GM19463 (cell line): ENCODE measurements at regions not wholly inside any gene's neighbourhood (a gene's known extent, or its start where the extent isn't known, plus 50 kb on each side); places are given as distances from the start of the nearest gene placed in this dataset.

Experiments used
- ATAC-seq: cut with Tn5 transposase; IDR thresholded peaks from one replicate; pipeline ENCODE4 v1.9.1; 2021; ENCODE audit warnings: mild to moderate bottlenecking, moderate library complexity; ENCODE audit not compliant: unreplicated experiment

DNA sequence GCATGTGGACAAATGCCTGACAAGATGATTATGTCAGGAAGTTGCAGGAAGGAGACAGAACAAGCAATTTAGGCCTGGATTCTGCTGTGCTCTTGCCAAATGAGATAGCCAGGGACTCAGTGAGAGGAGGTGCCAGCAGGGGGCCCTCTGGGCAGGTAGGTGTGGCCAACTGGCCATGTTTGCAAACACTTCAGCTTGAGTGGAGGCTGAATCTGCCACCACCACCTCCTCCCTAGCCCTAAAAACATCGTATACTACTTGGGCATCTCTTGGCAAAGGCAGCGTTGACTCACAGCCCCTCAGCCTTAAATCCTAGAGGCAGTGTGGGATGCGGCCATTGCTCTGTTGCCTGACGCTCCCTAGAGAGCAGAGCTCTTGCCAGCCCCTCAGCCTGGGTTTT lies 95.1 kb upstream of the PLET1 start:
- ATAC-seq, result no peak

DNA sequence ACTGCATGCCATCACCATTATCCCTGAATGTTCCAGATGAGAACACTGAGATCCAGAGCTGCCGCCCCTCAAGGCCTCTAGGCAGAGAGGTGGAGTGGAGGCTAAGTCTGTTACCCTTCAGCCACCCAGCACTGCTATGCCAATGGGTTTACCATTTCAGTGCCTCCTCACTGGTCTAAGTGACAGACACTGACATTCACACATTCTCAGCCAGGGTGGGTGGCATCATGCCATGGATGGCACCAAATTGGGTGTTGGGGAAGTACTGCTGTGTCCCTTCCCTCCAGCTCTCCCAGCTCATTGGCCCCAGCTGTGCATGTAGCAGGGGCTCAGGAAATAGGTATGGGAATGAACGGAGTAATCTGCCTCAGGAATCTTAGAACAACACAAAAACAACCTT lies 96.8 kb upstream of the PLET1 start:
- no peak for ATAC-seq

DNA sequence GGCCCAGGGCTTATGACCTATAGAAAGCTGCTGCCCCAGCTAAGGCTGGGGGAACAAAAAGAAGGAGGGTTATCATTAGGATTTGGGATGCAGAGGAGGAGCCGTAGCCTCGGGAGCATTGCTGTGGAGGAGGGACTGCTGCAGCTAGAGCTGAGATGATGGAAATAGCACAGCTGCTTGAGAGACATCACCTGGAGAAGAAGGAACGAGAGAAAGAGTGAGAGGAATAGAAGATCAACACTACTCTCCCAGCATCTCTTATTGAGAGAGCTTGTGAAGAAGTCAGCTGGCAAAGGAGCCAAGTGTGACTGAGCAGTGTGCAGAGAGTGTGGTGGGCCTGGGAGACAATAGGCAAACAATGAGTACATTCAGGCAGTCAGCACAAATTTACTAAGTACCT lies 100.7 kb upstream of the PLET1 start:
- no peak for ATAC-seq

DNA sequence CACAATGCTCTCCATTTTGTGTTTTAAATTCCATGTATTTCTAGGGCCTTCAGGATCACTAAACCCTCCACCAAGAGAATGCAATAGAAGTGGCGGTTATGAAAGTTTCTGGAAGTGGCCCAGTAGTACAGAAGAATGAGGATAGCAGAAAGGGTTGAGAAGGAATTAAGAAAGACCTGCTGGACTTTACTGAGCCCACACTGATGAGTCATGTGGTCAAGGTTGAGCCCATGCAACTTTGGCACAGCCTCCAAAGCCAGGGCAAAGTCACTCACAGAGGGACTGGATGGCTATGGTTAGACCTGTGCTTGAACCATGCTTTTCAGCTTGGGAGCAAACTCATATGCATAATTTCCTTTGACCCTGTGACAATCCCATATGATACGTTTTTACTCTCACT lies 102.9 kb upstream of the PLET1 start:
- no peak for ATAC-seq

DNA sequence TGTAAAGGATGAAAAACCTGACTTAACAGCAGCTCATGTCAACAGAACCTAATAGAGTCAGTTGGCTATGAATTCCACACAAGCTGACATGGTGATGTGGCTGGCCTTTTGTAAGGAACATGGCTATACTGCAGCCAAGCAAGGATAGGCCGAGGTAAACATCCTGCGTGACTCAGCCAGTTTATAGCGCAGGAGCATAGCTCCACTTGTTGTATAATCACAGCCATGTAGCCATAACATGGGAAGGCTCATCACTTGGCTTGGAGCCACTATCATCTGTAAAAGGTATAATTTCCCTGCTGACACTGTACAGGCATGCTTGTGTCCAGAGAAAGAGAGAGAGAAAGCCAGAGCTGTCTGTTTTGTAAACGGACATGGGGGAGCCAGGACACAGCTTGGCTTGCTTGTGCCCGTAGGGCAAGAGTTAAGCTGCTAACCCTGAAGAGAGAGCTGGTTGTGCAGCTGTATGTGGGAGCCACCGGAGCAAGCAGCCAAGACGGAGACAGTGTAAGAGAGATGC lies 104.4 kb upstream of the PLET1 start:
- no peak for ATAC-seq

DNA sequence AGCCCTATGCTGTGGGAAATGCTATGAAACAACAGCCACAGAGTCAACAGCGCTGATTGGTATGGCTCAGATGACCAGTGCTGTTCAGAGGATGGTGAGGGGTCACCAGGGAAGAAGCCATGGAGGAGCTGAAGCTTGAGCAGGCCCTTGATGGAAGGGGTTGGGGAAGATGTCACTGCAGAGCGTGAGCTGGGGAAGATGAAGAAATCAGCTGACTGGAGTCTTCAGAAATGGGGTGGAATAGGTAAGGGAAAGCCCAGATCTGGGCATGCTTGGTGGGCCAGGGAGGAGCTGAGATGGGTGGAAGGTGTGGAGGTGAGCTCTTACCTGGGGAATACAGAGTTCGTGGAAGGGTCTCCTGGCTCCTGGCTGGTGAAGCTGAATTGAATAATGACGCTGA lies 105.4 kb upstream of the PLET1 start:
- ATAC-seq, result no peak

DNA sequence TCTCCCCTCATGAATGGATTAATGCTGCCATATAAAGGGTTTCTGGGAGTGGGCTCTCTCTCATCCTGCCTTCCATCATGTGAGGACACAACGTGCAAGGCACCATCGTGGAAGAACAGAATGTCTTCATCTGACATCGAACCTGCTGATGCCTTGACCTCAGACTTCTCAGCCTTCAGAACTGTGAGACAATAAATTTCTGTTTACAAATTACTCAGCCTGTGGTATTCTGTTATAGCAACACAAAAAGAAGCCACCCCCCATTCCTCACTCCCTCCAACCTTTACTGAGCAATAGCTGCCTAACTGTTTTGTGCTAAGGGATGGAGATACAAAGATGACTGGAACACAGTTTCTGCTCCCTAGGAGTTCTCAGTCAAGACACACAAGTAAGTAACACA lies 106.1 kb upstream of the PLET1 start:
- no peak for ATAC-seq

DNA sequence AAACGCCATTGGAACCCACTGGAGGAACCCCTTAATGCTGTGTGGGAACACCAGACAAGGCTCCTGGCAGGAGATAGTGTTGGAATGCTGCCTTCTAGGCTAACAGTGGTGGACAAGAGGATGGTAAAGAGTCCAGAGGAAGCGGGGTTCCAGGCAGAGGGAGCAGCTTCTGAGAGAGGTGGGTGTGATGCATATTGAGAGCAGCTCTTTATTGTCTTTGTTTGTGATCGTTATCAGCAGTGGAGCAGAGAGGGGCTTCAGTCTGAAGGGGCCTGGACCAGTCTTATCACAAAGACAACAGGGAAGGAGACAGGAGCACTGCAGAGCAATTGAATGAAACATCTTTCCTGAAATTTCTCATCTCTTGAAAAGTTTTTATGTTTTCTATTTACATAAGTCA lies 106.8 kb upstream of the PLET1 start:
- no peak for ATAC-seq

DNA sequence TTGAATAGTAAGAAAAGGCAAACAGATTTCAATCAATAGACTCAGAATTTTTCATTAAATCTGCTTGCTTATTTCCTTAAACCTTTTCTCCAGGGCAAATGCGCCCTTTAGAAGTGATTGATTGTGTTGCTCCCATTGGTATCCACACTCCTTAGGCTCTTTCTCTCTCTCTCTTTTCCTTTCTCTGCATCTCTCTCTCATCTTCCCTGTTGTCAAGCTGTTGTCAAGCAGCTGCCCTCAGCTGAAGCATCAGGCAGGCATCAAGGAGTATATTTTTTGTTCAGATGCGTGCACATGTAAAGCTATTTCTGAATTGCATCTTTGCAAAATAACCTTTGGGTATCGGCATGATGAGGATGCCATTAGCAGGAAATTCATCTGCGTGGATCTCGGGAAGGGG lies 107.2 kb upstream of the PLET1 start:
- no peak for ATAC-seq

DNA sequence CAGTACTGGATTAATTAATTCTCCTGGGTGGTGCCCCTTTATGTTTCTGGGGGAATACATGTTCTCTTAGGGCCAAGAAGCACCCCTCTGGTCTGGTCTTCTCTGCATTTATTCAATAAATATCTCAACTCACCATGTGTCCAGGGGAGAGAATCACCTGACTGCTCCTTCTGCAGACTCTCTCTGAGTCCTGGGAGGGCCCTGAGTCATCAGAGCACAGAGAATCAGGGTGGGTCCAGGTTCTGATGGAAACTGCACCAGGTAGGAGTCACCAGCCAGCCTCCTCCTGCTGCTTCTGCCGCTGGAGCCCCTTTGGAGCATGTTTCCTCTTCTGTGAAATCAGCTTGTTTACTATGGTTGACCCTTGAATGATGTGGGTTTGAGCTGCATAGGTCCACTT lies 107.7 kb upstream of the PLET1 start:
- ATAC-seq, result no peak

DNA sequence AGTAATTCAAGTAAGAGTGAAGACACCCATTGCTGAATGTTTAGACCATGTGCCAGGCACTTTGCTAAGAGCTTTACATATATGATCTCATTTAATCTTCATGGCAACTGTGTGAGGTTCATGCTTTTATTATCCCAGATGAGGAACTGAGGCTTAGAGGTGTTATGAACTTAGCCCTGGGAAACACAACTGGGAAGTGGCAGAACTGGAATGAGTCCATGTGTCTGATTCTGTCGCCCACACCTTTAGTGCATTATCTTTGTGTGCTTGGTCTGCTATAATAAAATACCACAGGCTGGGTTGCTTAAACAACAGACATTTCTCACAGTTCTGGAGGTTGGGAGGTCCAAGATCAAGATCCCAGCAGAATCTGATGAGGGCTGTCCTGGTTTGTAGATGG lies 108.7 kb upstream of the PLET1 start:
- ATAC-seq, result no peak

DNA sequence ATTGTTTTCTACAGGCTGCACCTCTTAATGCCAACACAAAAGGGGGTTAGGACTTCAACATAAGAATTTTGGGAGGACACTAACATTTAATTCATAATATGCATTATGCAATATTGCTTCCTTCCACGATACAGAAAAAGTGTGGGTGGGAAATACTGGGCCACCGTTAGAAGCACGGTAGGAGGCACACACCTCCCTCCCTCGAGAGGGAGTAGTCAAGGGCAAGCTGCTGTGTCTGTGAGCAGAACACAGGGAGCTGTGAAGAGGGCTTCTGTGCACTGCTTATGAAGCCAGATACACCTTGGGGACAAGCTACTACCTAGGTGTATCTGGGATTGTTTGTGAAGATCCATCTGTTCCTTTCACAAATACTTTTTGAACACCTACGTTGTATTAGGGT lies 109.3 kb upstream of the PLET1 start:
- no peak for ATAC-seq

DNA sequence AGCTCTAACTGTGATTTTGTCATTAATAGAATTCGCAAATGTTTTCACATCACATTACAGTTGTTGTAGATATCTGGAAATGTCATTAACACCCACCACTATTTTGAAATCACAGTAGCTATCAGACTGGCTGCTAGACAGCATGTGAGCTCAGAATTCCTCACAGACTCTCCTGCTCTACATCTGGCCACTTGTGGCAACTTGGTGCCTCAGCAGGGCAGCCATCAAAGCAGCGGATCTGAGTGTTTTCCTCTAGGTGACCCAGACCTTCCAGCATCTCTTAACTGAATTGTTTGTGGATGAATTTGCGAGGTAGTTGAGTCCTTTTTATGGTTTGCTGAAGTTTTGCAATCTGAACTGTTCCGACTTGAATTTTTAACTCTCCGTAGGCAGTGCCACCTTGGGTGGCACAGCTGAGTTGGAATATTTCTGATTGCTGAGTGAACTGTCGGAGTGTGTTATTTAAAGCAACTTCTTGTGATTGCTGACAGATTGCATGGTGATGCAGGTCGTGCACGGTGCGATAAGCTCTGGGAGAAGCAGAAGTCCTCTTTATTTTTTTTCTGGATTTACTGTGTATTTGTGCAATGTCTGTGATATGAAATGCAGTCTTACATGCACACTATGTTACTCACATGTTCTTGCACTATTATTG lies 114.0 kb upstream of the PLET1 start:
- no peak for ATAC-seq

DNA sequence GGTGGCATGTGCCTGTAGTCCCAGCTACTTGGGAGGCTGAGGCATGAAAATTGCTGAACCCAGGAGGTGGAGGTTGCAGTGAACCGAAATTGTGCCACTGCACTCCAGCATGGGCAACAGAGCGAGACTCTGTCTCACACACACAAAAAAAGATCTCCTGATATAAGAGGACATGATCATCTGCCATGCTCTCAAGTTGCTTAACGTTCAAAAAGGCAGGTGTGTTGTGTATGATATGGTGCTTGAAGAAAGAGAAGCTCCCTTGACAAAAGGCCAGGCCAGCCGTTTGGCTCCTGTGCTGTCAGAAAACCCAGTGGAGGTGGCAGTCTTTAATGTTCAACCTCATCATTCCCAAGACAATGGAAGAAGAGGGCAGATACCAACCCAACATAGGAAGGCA lies 117.3 kb upstream of the PLET1 start:
- no peak for ATAC-seq

DNA sequence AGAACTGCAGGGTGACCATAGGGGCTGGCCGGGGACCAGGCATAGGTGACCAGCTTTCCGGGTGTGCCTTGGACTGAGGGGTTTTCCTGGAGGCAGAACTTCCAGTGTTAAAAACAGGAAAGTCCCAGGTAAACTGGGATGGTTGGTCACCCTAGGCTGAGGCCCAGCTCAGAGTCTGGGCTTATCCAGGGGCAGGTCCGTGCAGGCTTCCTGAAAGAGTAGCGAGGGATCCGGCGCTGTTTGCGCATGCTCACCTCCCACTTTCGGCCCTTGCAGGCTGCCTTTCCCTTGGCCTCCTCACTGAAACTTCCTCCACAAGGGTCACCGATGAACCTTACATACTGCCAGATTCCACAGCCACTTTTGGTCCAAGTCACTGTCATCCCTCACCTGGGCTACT lies 119.8 kb upstream of the PLET1 start:
- no peak for ATAC-seq

DNA sequence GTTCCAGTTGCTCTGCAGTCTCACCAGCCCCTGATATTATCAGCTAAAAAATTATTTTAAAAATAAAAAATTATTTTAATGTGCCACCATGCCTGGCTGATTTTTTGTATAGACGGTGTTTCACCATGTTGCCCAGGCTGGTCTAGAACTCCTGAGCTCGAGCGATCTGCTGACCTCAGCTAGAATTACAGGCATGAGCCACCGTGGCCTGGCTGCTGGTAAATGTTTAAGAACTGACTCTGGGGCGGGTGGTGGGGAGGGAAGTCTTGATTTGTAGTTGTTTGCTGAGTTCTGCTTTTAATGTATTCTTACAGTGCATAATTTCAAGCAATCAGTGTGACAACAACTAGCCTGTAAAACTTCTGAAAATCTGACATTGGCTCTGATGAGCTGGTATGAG lies 120.9 kb upstream of the PLET1 start:
- ATAC-seq, result no peak

DNA sequence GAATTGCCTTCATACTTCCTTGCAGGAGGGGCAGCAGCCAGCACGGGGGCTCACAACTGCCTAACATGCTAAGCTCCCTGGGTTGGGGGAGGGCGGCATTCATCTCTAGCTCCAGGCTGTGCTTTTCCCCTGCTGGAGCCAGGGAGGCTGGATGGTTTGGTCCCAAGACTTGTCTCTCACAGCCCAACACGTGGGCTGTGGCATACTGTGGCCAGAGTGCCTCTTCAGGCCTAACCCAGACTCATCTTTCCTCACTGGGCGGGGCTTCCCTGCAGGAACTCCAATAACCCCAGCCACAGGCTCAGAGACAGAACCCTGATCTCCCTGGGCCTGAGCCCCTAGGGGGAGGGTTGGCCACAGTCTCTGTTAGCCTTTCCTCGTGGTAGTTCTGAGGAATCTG lies 121.9 kb upstream of the PLET1 start:
- ATAC-seq, result no peak

DNA sequence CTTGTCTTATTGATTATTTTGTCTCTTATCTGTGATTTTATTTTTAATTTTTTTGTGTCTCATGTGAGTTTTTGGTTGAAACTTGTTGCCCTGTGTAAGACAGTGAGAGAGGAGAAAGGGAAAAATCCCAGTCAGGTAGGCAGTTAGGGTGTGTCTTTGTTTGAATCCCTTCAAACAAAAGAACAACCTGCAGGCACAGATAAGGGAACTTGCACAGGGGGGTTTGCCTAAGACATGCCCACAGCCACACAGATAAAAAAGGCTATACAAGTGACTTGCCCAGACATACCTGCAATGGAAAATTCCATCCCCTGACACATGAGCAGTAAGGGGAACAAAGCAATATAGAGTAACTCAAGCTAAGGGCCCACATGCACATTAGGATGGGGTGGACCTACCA lies 127.8 kb upstream of the PLET1 start:
- no peak for ATAC-seq

DNA sequence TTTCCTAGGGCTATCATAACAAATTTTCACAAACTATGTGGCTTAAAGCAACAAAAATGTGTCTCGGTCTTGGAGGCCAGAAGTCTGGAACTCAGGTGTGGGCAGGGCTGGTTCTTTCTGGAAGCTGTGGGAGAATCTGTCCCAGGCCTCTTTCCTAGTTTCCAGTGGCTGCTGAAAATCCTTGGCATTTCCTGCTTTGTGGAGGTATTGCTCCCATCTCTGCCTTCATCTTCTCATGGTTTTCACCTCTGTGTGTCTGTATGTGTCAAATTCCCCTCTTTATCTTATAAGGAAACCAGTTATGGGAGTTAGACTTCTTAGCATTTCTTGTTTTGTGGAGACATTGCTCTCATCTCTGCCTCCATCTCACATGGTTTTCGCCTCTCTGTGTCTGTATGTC lies 130.4 kb upstream of the PLET1 start:
- ATAC-seq, result no peak

DNA sequence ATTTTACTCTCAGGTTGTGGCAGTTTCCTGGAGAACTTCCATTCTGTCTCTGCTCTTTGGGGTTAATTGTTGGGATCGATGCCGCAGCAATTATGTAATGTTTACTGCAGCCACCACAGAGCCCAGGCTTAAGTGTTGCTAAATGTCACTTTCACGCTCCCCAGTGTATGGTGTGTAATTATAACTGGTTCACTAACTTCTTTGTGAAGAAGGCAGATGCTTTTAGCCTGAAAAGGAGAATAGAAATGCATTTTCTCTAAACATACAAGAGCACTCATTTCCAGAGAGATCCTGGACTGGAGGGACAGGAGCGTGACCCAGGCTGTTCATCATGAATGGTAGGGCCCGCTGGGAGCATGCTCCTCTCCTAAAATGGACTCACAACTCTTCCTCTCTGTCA lies 132.2 kb upstream of the PLET1 start:
- ATAC-seq, result no peak

DNA sequence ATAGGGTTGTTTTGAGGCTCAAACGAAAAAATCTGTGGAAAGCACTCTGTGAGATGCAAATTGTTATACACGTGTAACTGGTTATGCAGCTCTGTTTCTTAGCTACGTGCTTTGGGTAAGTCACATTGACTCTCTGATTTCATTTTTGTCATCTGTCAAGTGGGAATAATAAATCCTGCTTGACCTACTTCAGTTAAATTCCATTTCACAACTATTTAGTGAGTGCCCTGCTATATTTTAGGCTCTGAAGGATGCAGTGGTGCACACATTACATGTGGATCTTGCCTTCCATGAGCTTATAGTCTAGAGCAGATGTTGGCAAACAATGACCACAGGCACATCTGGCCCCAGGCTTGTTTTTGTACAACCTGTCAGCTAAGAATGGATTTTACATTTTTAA lies 133.6 kb upstream of the PLET1 start:
- ATAC-seq, result no peak

DNA sequence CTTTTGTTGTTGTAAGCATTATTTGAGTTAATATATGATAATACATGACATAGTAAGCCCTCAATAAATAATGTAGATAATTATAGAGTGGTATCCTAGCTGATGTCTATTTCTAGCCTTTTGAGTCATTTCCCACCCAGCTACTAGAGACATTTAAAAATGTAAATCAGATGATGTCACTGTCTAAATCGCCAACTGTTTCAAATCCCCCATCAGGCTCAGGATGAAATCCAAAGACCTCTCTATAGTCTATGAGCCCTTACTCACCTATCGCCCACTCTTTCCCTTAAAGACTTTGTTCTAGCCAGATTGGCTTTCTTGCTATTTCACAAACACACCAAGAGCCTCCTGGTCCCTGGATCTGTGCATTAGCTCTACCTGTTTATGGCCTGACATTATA lies 135.4 kb upstream of the PLET1 start:
- ATAC-seq, result no peak

DNA sequence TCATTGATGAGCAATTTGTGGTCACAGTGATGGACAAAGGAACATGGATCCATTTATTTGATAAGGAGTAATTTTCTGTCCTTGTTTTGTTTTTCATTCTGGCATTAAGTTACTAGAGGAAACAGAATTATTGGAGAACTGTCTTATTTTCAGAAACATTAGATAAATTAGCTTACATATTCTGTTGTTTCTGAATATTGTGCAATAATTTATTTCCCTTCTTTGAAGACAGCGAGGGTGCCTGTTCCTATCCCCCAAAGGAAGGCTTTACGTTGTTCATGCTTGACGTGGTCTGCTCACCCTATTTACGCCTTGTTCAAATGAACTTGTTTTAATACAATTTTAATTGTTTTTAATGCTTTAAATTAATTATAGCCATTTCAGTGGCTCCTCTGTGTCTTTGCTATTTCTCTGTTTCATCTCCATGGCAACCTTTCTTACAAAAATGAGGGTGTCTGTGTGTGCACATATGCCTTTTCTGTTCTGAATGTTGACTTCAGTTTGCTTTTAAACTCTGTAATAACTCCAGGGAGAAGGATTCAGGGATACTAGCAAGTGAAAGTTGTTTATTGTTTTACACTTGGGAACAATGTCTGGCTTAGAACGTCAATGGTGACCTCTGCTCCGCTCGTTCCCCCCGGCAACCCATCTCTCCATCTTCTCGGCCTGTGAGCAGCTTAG lies 138.3 kb upstream of the PLET1 start:
- no peak for ATAC-seq
